Esophagus (tissue), 2 donors: ENCODE measurements at regions not wholly inside any gene's neighbourhood (a gene's known extent, or its start where the extent isn't known, plus 50 kb on each side); places are given as distances from the start of the nearest gene placed in this dataset.

ENCODE experiments used
- H3K27ac ChIP-seq, 2 donors: one replicate each; pipeline ENCODE4 v1.5.1; 2013; ENCODE audit warnings: low read depth in 2 of 2, mild to moderate bottlenecking in 2 of 2, inconsistent platforms in 1 of 2, low read length in 1 of 2, moderate library complexity in 1 of 2
- H3K27me3 ChIP-seq, 2 donors: one replicate each; pipeline ENCODE4 v1.6.1; 2013; ENCODE audit warnings: low read length in 2 of 2, control low read depth in 1 of 2, mild to moderate bottlenecking in 1 of 2; ENCODE audit not compliant: insufficient read depth in 2 of 2, control insufficient read depth in 1 of 2
- H3K36me3 ChIP-seq, 2 donors: one replicate each; pipeline ENCODE4 v1.6.1; 2013; ENCODE audit warnings: low read length in 1 of 2; ENCODE audit not compliant: control insufficient read depth in 2 of 2, insufficient read depth in 2 of 2
- H3K4me1 ChIP-seq, 2 donors: one replicate each; pipeline ENCODE4 v1.6.1; 2013; ENCODE audit warnings: low read length in 1 of 2; ENCODE audit not compliant: control insufficient read depth in 2 of 2, insufficient read depth in 2 of 2
- H3K4me3 ChIP-seq, 2 donors: one replicate each; pipeline ENCODE4 v1.5.1; 2013; ENCODE audit warnings: low read length in 2 of 2, mild to moderate bottlenecking in 2 of 2, low read depth in 1 of 2, moderate library complexity in 1 of 2
- H3K9me3 ChIP-seq, 2 donors: one replicate each; pipeline ENCODE4 v1.6.1; 2013; ENCODE audit warnings: mild to moderate bottlenecking in 2 of 2, low read depth in 1 of 2, low read length in 1 of 2, moderate library complexity in 1 of 2; ENCODE audit not compliant: control insufficient read depth in 2 of 2, insufficient read depth in 1 of 2
- WGBS, 2 donors: extraction: QIAGEN DNeasy Blood & Tissue Kit; methylation state at CpG; one replicate each; pipeline ENCODE4 v1.1.7; 2013; 5-methylcytosine and 5-hydroxymethylcytosine counted together
- donor health status: healthy with polysubstance abuse.
- donor health status: Bipolar disorder and iron deficiency.

DNA sequence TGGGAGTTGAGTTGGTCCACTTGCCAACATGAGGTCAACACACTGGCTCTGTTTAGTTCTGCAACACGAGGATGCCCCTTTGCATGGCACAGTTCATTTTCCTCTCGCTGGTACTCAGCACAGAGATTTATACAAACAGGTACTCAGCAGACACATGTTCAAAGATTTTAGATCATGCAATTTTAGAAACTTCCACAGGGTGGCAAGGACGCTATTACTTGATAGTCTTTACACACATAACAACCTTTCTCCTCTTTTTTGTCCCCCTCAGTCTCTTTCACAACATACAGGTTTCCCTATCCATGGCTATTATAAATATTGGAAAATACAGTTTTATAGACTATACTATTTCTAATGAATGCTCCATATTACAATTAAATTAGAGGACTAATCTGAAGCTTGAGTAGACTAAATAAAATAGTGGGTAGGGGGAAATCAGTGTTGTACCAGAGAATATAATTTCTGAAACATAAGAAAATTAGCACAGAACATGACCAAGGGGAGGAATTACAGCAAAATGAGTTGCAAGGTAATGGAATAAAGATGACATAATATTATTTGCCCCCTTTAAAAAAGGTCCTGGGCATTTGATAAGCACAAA, 331.8 kb upstream of the BTBD3 start:
- H3K27me3 ChIP-seq = no peaks in the 10 kb centered on the region
- H3K36me3 ChIP-seq = no peaks in the 10 kb centered on the region
- H3K27ac ChIP-seq = no peak overlapping the region
- WGBS, 2 donors = 21 to 29% methylated on average over 3 of the region's 3 CpGs
- H3K4me3 ChIP-seq = no peak overlapping the region
- H3K9me3 ChIP-seq = no peaks in the 10 kb centered on the region
- H3K4me1 ChIP-seq = no peaks in the 10 kb centered on the region

DNA sequence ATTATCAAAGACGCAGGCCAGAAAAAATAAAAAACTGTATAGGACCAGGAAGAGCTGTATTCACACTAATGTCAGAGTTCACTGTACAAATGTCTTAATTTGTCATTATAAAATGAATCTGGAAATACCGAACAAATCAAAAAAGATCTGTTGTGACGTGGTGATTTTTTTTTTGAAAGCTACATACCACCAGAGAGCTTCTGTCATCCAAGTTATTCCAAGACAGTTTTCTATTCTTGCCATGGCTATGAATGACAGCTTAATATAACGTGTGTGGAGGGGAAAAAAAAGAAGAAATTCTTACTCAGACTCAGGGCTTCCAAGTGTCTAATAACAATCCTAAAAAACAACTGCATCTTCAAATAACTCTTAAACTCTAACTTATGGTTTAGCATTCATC, 328.8 kb upstream of the BTBD3 start:
- WGBS, 2 donors = 71 to 75% methylated on average over 4 of the region's 4 CpGs
- no peaks in the 10 kb centered on the region for H3K4me1 ChIP-seq

DNA sequence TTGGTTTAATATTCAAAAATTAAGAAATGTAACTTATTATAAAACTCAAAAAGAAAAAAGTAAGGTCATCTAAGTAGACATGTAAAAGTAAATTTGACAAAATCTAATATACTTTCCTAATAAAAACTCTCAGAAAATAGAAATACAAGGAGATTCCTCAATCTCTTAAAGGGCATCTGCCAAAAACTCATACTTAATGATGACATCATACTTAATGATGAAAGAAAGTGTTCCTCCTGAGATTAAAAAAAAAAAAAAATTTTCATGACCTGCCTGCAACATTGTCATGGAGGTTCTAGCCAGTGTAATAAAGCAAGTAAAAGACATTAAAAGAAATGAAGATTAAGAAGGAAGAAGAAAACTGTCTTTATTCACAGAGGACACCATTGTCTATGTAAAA, 325.7 kb upstream of the BTBD3 start:
- Histone ChIP-seq H3K27me3 (no peaks in the 10 kb centered on the region), H3K4me3 (no peak overlapping the region), H3K36me3 (no peaks in the 10 kb centered on the region), H3K27ac (no peak overlapping the region), H3K4me1 (no peaks in the 10 kb centered on the region), H3K9me3 (no peaks in the 10 kb centered on the region)

More for the DNA sequence above, 328.8 kb upstream of the BTBD3 start:
- Histone ChIP-seq H3K36me3 (no peaks in the 10 kb centered on the region), H3K27me3 (no peaks in the 10 kb centered on the region), H3K9me3 (no peaks in the 10 kb centered on the region), H3K27ac (no peak overlapping the region), H3K4me3 (no peak overlapping the region)

DNA sequence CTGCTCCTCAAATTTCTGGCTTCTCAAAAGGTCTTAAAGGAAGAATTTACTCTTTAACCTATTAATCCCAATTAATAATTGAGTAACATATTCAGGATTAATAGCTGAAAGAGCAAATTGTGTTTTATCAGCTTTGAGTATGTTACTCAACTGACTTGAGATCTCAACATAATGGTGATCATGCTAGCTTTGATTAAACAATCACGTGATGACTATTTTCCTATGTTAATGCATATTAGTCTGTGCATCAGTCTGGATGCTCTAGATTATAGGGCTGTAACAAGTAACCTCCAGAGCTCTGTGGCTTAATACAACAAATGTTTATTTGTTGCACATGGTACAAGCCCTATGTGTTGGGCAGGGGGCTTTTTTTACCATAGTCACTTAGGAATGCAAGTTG, 313.4 kb upstream of the BTBD3 start:
- 85 to 86% methylated on average over 1 of the region's 1 CpG for WGBS, 2 donors
- no peaks in the 10 kb centered on the region for H3K4me1 ChIP-seq
- peaks cover 0 to 6% of the 10 kb centered on the region in 2 donors for H3K9me3 ChIP-seq

DNA sequence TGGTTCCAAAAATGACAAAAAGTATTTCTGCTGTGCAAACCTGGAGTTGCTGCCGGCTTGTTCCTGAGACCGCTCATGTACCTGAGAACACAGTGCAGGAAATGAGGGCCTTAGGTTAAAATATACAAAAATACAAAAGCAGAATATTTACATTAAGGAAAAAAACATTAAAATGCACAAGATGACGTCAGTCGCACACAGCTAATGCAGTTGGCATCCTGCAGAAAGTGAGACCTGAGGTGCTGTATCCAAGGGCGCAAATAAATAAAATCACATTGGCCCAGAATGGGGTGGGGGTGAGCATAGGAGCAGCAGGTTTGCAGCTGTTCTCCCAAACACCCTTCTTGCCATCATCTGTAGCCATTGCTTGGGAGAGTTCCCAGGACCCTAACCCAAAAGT, 310.6 kb upstream of the BTBD3 start:
- H3K27me3 ChIP-seq = no peaks in the 10 kb centered on the region
- no peaks in the 10 kb centered on the region for H3K36me3 ChIP-seq
- no peak overlapping the region for H3K4me3 ChIP-seq
- H3K4me1 ChIP-seq = no peaks in the 10 kb centered on the region
- H3K27ac ChIP-seq = no peak overlapping the region
- WGBS, 2 donors = 91 to 94% methylated on average over 5 of the region's 5 CpGs
- peaks cover 0 to 6% of the 10 kb centered on the region in 2 donors for H3K9me3 ChIP-seq

More for the DNA sequence above, 313.4 kb upstream of the BTBD3 start:
- Histone ChIP-seq H3K27ac (no peak overlapping the region), H3K36me3 (no peaks in the 10 kb centered on the region), H3K27me3 (no peaks in the 10 kb centered on the region), H3K4me3 (no peak overlapping the region)

DNA sequence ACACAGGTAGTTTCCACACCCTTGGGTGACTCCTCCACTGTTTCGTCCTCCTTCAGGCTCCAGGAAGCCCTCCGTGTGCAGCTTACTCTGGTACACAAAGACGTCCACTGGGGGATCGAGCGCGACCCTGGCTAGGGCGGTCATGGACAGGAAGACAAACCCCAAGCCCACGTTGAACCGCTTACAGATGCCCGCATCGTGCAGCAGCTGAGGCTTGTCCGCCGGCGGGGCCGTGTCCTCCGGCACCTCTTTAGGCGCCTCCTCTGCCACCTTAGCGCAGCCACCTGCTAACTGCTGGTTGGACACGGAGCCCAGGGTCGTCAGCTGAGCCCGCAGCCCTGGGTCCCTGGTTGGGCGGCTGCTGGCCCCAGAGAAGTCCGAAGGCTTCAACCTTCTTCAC, 309.0 kb upstream of the BTBD3 start:
- no peaks in the 10 kb centered on the region for H3K4me1 ChIP-seq
- no peaks in the 10 kb centered on the region for H3K27me3 ChIP-seq
- peaks cover 0 to 6% of the 10 kb centered on the region in 2 donors for H3K9me3 ChIP-seq
- 95 to 96% methylated on average over 23 of the region's 23 CpGs for WGBS, 2 donors
- H3K27ac ChIP-seq = no peak overlapping the region
- H3K4me3 ChIP-seq = no peak overlapping the region
- H3K36me3 ChIP-seq = no peaks in the 10 kb centered on the region

DNA sequence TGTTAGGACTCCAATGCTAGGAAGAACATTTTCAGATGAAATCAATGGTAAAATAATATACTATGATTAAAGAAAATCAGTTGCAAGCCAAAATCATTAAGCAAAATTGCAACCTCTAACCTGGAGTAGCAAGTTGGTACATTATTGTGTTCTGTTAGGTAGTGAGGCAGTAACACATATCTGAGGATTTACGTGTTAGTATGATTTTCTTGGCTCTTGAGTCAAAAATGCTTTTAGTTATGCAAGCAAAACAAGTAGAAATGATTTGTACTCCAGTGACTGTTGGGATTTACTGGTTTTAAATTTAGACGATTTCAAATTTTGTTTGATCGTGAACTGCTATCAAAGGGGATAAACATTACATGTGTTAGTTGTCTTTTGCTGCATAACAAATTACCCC, 293.0 kb upstream of the BTBD3 start:
- Histone ChIP-seq H3K9me3 (peaks cover 0 to 2% of the 10 kb centered on the region in 2 donors), H3K27me3 (no peaks in the 10 kb centered on the region), H3K27ac (no peak overlapping the region), H3K4me3 (no peak overlapping the region), H3K36me3 (no peaks in the 10 kb centered on the region), H3K4me1 (no peaks in the 10 kb centered on the region)
- WGBS, 2 donors = 73 to 74% methylated on average over 3 of the region's 3 CpGs

DNA sequence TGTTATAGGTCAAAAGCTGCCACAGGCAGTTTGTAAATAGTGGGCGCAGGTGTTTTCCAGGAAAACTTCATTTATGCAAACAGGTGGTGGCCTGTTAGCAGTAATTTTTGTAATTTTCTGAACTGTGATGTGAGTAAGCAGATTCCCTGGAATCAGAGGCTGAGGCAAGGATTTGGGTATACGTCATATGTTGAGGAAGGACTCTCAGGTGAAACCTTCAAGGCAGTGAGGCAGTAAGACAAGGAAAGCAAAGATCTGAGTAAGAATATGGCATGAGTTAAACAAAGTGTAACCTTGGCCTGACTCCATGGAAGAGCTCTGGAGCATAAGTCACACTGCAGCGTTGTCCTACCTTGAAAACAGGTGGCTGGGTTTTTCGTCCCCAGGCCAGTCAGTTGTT, 291.1 kb upstream of the BTBD3 start:
- Histone ChIP-seq H3K9me3 (no peaks in the 10 kb centered on the region), H3K27me3 (no peaks in the 10 kb centered on the region), H3K4me3 (no peak overlapping the region), H3K4me1 (no peaks in the 10 kb centered on the region), H3K27ac (no peak overlapping the region), H3K36me3 (no peaks in the 10 kb centered on the region)
- WGBS, 2 donors = 66 to 74% methylated on average over 4 of the region's 4 CpGs

DNA sequence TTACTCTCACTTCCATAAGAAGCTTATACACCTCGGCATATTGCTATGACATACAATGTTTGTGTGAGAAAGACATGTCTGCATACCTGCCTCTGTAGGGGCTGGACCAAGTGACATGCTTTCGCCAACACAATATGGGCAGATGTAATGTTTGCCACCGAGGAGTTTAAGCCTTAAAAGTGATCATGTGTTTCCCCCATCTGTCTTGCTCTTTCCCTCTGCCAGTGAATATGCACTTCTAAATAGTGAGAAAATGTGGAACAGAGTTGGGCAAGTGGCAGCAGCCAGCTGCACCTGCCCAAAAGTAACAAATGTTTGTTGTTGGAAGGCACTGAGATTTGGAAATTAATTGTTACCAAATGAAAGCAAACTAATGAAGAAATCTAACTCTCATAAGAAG, 274.8 kb upstream of the BTBD3 start:
- Histone ChIP-seq H3K9me3 (peaks cover 0 to 4% of the 10 kb centered on the region in 2 donors), H3K4me3 (no peak overlapping the region), H3K27me3 (no peaks in the 10 kb centered on the region), H3K27ac (no peak overlapping the region), H3K36me3 (no peaks in the 10 kb centered on the region), H3K4me1 (no peaks in the 10 kb centered on the region)
- WGBS, 2 donors = 61% methylated on average over 3 of the region's 3 CpGs

DNA sequence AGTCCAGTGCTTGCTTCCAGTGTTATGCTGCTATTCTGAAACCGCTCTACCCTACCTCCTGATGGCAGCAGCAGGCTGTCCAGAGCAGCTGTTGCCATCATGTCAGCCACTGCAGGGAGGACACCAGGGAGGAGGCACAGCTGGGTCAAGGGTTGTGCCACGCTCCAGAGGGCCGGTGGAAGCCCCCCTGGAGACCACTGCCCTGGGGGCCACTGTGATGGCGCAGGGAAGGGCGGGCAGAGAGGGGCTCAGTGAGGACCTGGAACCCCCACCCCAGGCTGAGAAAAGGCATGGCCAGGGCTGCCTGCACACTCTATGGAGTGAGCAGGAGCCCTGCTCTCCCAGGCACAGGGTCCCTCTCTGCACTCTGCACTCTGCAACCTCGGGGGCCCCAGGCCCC, 271.3 kb upstream of the BTBD3 start:
- no peaks in the 10 kb centered on the region for H3K36me3 ChIP-seq
- H3K27ac ChIP-seq = no peak overlapping the region
- no peaks in the 10 kb centered on the region for H3K27me3 ChIP-seq
- H3K9me3 ChIP-seq = peaks cover 0 to 4% of the 10 kb centered on the region in 2 donors
- WGBS, 2 donors = 85 to 88% methylated on average over 6 of the region's 6 CpGs
- no peak overlapping the region for H3K4me3 ChIP-seq
- no peaks in the 10 kb centered on the region for H3K4me1 ChIP-seq
